Medulla oblongata (tissue), 1 donor: ENCODE measurements at regions not wholly inside any gene's neighbourhood (a gene's known extent, or its start where the extent isn't known, plus 50 kb on each side); places are given as distances from the start of the nearest gene placed in this dataset.
"Not testable (repeated sequence)": the region's sequence is repeated elsewhere in the genome, so short reads cannot be mapped to it uniquely, and the experiment has no call there.

Source experiments
- DNase-seq: peaks from one replicate; pipeline ENCODE4 v3.0.0-alpha.2; 2015; ENCODE audit errors: extremely low spot score

GRCh38 chr5:177664737-177665136 lies 64.8 kb downstream of the B4GALT7 start:
- not testable (repeated sequence) for DNase-seq

- not testable (repeated sequence) for DNase-seq
Observed at GRCh38 chr5:177665172-177665571, 65.2 kb downstream of the B4GALT7 start.

DNA sequence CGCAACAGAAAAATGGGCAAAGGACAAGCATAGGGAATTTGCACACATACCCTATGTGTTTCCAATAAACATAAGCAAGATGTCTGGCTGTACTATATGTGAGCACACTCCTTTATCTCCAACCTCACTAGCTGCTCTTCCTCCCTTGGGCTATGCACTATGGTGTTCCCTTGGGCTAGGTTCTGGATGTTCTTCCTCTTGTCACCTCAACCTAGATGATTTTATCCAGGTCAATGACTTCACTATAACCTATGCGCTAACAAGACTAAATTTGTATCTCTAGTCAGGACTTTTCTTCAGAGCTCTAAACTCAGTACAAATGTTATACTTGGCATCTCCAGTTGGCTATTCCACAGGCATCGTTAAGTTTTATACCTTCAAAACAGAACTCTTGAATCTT lies 66.0 kb downstream of the B4GALT7 start:
- not testable (repeated sequence) for DNase-seq

GRCh38 chr5:177671035-177671754 lies 71.3 kb downstream of the B4GALT7 start:
- DNase-seq, result not testable (repeated sequence)

DNA sequence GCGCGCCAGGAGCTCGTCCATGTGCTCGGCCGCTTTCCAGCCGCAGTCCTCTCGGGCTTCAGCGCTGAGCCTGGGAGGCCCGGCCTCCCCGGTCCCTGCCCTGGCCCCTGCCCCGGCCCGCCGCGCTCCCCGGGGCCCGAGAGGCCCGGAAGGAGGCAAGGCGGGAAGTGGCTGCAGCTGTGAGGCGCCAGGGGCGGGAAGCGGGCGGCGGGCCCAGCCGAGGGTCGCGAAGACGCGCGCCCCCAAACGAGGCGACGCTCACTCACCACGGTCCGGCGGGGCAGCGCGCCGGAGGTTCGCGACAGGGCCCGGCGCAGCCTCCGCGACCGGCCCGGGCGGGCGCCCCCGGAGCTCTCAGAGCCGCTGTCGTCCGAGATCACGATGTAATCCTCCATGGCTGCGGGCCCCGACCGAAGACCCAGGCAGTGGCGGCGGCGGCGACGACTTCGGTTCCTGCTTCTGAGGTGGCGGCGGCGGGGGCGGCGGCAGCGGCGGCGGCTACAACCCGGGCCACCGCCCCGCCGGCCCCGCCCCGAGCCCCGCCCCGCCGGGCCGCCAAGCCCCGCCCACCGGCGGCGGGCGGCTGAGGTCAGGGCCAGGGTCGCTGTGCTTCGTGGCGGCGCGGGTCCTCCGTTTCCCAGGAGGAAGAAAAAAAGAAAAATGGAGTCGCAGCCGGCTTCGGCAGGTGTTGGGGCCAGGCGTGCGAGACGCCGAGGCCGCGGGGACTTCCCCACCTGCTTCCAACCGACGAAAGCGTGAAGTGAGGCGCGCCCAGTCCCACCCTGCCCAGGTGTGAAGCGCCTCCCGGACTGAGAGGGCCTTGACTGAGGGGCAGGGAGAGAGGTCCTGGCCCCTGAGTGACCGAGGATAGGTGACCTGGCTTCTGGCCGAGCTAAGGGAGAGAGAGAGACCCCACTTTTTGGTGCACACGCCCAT lies 72.1 kb downstream of the B4GALT7 start:
- DNase-seq, result peak; percentile 7
